Ascending aorta (tissue), 2 donors: ENCODE measurements at regions not wholly inside any gene's neighbourhood (a gene's known extent, or its start where the extent isn't known, plus 50 kb on each side); places are given as distances from the start of the nearest gene placed in this dataset.

Source experiments
- DNase-seq, 2 donors: peaks; one replicate each; pipeline ENCODE4 v3.0.0-alpha.2; 2019; ENCODE audit warnings: low spot score in 2 of 2
- H3K27ac ChIP-seq, 2 donors: fragments of 200-600 bp; sonication (generic); one replicate each; pipeline ENCODE4 v1.5.1; 2016 to 2017; ENCODE audit warnings: mild to moderate bottlenecking in 1 of 2
- H3K27me3 ChIP-seq: fragments of 200-600 bp; sonication (generic); one replicate; pipeline ENCODE4 v1.5.1; 2017
- H3K36me3 ChIP-seq, 2 donors: fragments of 200-600 bp; sonication (generic); one replicate each; pipeline ENCODE4 v1.5.1; 2016
- H3K4me1 ChIP-seq, 2 donors: fragments of 200-600 bp; sonication (generic); one replicate each; pipeline ENCODE4 v1.5.1; 2016 to 2017; ENCODE audit warnings: mild to moderate bottlenecking in 1 of 2
- H3K4me3 ChIP-seq, 2 donors: fragments of 200-600 bp; sonication (generic); one replicate each; pipeline ENCODE4 v1.5.1; 2016 to 2017; ENCODE audit warnings: mild to moderate bottlenecking in 1 of 2
- H3K9me3 ChIP-seq, 2 donors: fragments of 200-600 bp; sonication (generic); one replicate each; pipeline ENCODE4 v1.5.1; 2016
- CTCF ChIP-seq, 3 experiments: fragments of 200-600 bp in 2 of 3; fragments of 450-650 bp in 1 of 3; sonication (generic) in 2 of 3; IDR thresholded peaks; one replicate each; pipeline ENCODE4 v1.5.1; 2016 to 2019; ENCODE audit warnings: antibody characterized with exemption in 3 of 3, mild to moderate bottlenecking in 1 of 3, moderate library complexity in 1 of 3
- intact Hi-C: fragments of 100-400 bp; cut with DNase I; formaldehyde crosslinking; loops from one replicate; pipeline ENCODE4 v1.15.1; 2023

DNA sequence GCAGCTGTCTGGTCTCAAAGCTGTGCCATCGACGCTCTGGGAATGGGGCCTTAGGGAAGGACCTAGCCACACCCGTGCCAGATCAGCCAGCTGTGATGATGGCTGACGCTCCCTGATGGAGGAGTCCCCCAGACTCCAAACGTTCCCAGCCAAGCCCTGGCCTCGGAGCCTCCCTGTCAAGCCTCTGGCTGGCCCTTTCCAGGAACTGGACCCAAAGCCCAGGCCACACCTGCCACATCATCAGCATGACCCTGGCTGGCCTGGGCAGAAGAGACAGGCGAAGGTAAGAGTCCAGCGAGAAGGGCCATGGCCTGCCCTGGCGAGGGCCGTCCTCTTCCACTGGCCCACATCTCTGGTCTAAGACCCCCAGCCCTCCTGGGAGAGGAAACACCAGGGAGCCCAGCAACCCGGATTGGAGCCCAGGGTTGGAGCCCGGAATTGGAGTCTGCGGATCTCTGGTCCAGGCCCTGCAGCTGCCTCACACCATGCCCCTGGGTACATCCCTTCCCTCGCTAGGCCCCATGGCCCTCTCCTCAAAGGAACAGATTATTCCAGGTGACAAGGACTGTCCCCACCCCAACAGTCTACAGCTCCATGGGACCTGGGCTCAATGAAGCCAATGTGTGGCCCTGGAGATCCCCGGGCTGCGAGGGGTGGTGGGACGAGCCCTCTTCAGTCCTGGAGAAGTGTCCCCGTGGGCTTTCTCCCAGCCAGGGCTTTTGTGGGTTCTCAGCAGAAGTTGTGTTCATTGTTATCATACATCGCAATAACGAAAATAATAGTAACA is 105.1 kb upstream of the TNRC6C start:
- intact Hi-C loops, result no loop called here
- no peak for DNase-seq

GRCh38 chr17:77854083-77854758 is 104.3 kb upstream of the TNRC6C start:
- Histone ChIP-seq H3K4me3 (no peak overlapping the region), H3K27ac (no peak overlapping the region), H3K36me3 (no peaks in the 10 kb centered on the region), H3K9me3 (no peaks in the 10 kb centered on the region), H3K4me1 (peaks cover 3% of the 10 kb centered on the region in 2 donors), H3K27me3 (no peaks in the 10 kb centered on the region)
- DNase-seq, result no peak
- intact Hi-C loops, result no loop called here
- TF ChIP-seq CTCF (IDR thresholded peaks at IDR 0.05), result no peak

More for the DNA sequence above, 105.1 kb upstream of the TNRC6C start:
- Histone ChIP-seq H3K4me1 (no peaks in the 10 kb centered on the region), H3K4me3 (no peak overlapping the region), H3K9me3 (no peaks in the 10 kb centered on the region), H3K27me3 (no peaks in the 10 kb centered on the region), H3K36me3 (no peaks in the 10 kb centered on the region), H3K27ac (no peak overlapping the region)
- TF ChIP-seq CTCF (IDR thresholded peaks at IDR 0.05), result no peak

DNA sequence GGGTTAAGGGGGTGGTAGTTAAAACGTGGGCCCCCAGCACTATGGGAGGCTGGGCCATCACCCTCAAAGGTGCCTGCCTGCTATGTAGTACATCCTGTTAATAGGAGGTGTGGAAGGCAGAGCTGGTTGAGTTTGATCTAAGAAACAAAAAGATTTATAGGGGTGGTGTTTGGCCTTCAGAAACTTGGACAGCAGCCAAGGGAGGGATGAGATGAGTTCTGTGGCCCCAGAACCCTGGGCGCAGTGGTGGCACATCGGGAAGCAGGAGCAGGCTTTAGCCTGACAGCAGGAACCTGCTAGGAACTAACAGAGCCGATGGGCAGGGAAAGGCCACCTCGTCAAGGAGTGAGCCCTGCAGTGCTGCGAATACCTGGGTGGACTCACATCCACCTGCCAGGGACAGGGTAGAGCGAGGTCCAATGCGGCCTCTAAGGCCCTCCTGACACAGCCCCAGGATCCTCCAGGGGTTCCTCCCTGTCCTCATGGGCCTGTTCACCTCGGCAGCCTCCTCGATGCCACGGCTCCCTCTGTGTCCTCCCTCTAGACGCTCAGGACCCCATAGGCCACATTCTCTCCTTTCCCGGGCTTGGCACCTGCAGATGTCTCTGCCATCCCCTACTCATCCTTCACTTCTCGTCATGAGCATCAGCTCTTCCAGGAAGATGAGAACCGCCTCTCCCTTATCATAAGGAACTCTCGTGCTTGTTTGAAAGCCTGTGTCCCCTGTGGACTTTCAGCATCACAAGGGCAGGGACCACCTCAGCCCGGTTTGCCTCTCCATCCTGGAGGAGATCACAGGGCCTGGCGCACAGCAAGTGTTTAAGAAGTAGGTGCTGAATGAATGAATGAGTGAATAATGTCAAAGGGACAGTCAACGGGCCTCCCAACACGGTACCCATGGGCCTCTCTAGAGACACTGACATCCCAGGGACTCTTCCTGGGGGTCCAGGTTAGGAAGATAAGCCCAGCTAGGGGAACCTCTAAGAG is 103.5 kb upstream of the TNRC6C start:
- Histone ChIP-seq H3K4me3 (no peak overlapping the region), H3K4me1 (peaks cover 3% of the 10 kb centered on the region in 2 donors), H3K9me3 (no peaks in the 10 kb centered on the region), H3K27ac (no peak overlapping the region), H3K36me3 (no peaks in the 10 kb centered on the region), H3K27me3 (no peaks in the 10 kb centered on the region)
- TF ChIP-seq CTCF (IDR thresholded peaks at IDR 0.05), result no peak
- DNase-seq, result no peak
- intact Hi-C loops, result no loop called here

DNA sequence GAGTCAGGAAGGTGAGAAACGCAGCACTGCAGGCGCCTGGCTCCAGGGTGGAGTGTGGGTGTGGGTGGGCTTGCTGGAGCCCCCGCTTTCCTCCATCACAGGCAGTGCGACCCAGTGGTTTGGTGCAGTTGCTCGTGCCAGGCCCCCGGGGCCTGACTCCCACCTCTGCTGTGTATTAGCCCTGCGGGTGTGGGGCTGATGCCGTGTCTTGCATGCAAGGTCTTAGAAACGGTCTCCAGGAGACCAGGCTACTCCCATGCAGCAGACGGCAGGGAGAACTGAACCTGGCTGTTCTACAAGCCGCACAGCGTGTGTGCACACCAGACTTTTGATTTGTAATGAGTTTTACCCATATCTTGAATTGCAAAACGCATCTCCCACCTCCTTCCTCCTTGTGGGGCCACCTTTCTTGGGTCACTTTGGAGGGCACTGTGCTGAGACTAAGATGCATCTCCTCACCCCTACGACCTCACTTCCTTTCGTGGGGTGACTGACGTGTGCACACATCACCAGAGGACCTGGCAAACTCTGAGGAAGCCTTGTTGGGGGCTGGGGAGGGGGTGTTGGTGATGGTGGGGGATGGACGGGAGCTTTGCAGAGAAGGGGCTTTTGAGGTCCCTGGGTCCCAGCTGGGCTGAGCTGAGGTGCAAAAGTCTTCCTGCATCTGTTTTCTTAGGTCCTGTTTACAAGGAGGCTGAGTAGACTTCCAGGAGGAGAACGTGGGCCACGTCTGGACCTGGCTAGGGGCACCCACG is 101.8 kb upstream of the TNRC6C start:
- intact Hi-C loops, result no loop called here

More for the DNA sequence above, 101.8 kb upstream of the TNRC6C start:
- no peaks in the 10 kb centered on the region for H3K27me3 ChIP-seq
- H3K36me3 ChIP-seq, result no peaks in the 10 kb centered on the region
- H3K4me1 ChIP-seq, result peaks cover 3% of the 10 kb centered on the region in 2 donors
- H3K4me3 ChIP-seq, result no peak overlapping the region
- H3K9me3 ChIP-seq, result no peaks in the 10 kb centered on the region
- H3K27ac ChIP-seq, result no peak overlapping the region
- no peak for DNase-seq
- TF ChIP-seq CTCF (IDR thresholded peaks at IDR 0.05), result no peak
